Dedifferentiated amniotic fluid mesenchymal stem cell (primary cell): ENCODE measurements at regions not wholly inside any gene's neighbourhood (a gene's known extent, or its start where the extent isn't known, plus 50 kb on each side); places are given as distances from the start of the nearest gene placed in this dataset.

Source experiments
- DNase-seq: peaks from one replicate; pipeline ENCODE4 v3.0.0-alpha.2; 2016; ENCODE audit errors: extremely low spot score

GRCh38 chr14:55938249-55938791 lies 179.9 kb upstream of the PELI2 start:
- peak; percentile 61 for DNase-seq

- no peak for DNase-seq
Observed at GRCh38 chr14:55942076-55942654, 176.0 kb upstream of the PELI2 start.

GRCh38 chr14:55942826-55943225 lies 175.4 kb upstream of the PELI2 start:
- no peak for DNase-seq

- no peak for DNase-seq
Observed at GRCh38 chr14:55944757-55945156, 173.5 kb upstream of the PELI2 start.

GRCh38 chr14:55946231-55946630 lies 172.0 kb upstream of the PELI2 start:
- no peak for DNase-seq

- no peak for DNase-seq
Observed at GRCh38 chr14:55948399-55948798, 169.8 kb upstream of the PELI2 start.

GRCh38 chr14:55949708-55950107 lies 168.5 kb upstream of the PELI2 start:
- no peak for DNase-seq

- no peak for DNase-seq
Observed at GRCh38 chr14:55950135-55950534, 168.1 kb upstream of the PELI2 start.

GRCh38 chr14:55951341-55952206 lies 166.6 kb upstream of the PELI2 start:
- no peak for DNase-seq

- DNase-seq, result no peak
Observed at GRCh38 chr14:55954108-55954507, 164.1 kb upstream of the PELI2 start.

GRCh38 chr14:55955175-55955574 lies 163.0 kb upstream of the PELI2 start:
- DNase-seq, result no peak

- DNase-seq, result no peak
Observed at GRCh38 chr14:55957950-55958349, 160.3 kb upstream of the PELI2 start.

- DNase-seq, result no peak
Observed at GRCh38 chr14:55963295-55963694, 154.9 kb upstream of the PELI2 start.

GRCh38 chr14:55964091-55964490 lies 154.1 kb upstream of the PELI2 start:
- no peak for DNase-seq

- no peak for DNase-seq
Observed at GRCh38 chr14:55964821-55965220, 153.4 kb upstream of the PELI2 start.

- DNase-seq, result no peak
Observed at GRCh38 chr14:55965851-55966250, 152.4 kb upstream of the PELI2 start.

GRCh38 chr14:55968741-55969140 lies 149.5 kb upstream of the PELI2 start:
- no peak for DNase-seq

- no peak for DNase-seq
Observed at GRCh38 chr14:55973285-55973800, 144.9 kb upstream of the PELI2 start.

GRCh38 chr14:55973911-55974630 lies 144.1 kb upstream of the PELI2 start:
- DNase-seq, result no peak

GRCh38 chr14:55975281-55975910 lies 142.8 kb upstream of the PELI2 start:
- no peak for DNase-seq

- DNase-seq, result no peak
Observed at GRCh38 chr14:55976219-55976618, 142.0 kb upstream of the PELI2 start.

- DNase-seq, result no peak
Observed at GRCh38 chr14:55976655-55977054, 141.6 kb upstream of the PELI2 start.
